ENCODE measurements at regions not wholly inside any gene's neighbourhood (a gene's known extent, or its start where the extent isn't known, plus 50 kb on each side); places are given as distances from the start of the nearest gene placed in this dataset.

DNA sequence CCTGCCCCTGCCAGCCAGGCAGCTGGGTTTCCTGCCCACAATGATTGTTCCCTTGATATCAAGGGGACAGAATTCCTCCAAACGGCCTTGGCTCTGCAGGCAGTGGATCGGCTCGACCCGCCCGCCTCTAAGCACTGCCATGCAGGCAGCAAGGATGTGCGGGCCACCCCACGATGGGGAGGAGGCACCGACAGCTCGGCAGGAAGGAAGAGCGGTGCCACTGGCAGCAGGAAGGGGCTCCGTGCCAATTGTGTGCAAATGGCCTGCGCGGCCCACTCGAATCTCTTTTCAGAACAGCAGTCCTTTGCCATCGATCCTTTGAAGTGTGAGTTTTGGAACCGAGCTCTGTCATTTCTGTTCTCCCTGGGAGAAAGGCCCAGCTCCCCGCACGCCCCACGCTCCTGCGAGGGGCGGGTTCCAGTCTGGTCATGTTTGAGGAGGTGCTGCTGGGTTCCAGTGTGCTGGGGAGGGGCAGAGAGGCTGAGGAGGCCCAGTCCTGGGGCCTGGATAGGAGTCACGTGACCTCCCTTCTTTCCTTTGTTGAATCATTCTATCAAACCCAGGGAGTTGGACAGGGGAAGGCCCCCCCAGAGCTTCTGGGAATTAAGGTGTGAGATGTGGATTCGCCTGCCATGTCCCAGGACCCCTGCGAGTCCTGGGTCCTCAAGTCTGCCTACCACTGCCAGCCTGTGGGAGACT, 406.0 kb downstream of the CTTN start:
- Histone ChIP-seq H3K27ac (ENCODE audit: poor library complexity, severe bottlenecking) (no peak overlapping the region), H3K36me3 (ENCODE audit: low read depth) (no peaks in the 10 kb centered on the region), H3K9me3 (ENCODE audit: severe bottlenecking) (no peaks in the 10 kb centered on the region), H3K4me3 (ENCODE audit: severe bottlenecking) (no peak overlapping the region), H3K27me3 (ENCODE audit: insufficient read depth, poor library complexity, severe bottlenecking) (no peaks in the 10 kb centered on the region), H3K4me1 (ENCODE audit: insufficient read depth, poor library complexity, severe bottlenecking) (no peaks in the 10 kb centered on the region)
- DNase-seq (ENCODE audit: low spot score) (no peak), ATAC-seq (ENCODE audit: low read depth) (no peak)
- no peak for TF ChIP-seq CTCF (IDR thresholded peaks at IDR 0.05; ENCODE audit: poor library complexity, severe bottlenecking)

DNA sequence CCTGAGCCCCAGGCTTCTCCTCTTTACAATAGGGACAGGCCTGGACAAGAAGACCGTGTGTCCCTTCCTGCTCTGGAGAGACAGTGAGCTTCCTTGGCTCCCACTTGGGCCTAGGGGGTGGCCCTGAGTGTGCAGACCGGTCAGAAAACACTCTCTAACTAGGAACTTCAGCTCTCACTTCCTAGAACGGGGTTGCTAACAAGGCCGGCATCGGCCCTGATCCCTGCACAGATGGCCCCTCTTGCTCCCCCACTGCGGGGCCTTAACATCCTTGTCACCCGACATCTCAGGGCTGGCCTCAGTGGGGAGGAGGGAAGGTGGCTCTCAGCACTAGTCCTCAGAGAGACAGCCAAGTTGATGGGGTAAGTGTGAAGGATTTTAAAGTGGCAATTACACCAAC, 406.9 kb downstream of the CTTN start:
- Histone ChIP-seq H3K27me3 (ENCODE audit: insufficient read depth, poor library complexity, severe bottlenecking) (no peaks in the 10 kb centered on the region), H3K27ac (ENCODE audit: poor library complexity, severe bottlenecking) (no peak overlapping the region), H3K9me3 (ENCODE audit: severe bottlenecking) (no peaks in the 10 kb centered on the region), H3K4me3 (ENCODE audit: severe bottlenecking) (no peak overlapping the region), H3K4me1 (ENCODE audit: insufficient read depth, poor library complexity, severe bottlenecking) (no peaks in the 10 kb centered on the region), H3K36me3 (ENCODE audit: low read depth) (no peaks in the 10 kb centered on the region)
- ATAC-seq (ENCODE audit: low read depth) (no peak), DNase-seq (ENCODE audit: low spot score) (no peak)
- no peak for TF ChIP-seq CTCF (IDR thresholded peaks at IDR 0.05; ENCODE audit: poor library complexity, severe bottlenecking)

GRCh38 chr11:70805971-70806370, 407.6 kb downstream of the CTTN start:
- Histone ChIP-seq H3K4me3 (ENCODE audit: severe bottlenecking) (no peak overlapping the region), H3K27ac (ENCODE audit: poor library complexity, severe bottlenecking) (no peak overlapping the region), H3K36me3 (ENCODE audit: low read depth) (no peaks in the 10 kb centered on the region), H3K4me1 (ENCODE audit: insufficient read depth, poor library complexity, severe bottlenecking) (no peaks in the 10 kb centered on the region), H3K27me3 (ENCODE audit: insufficient read depth, poor library complexity, severe bottlenecking) (no peaks in the 10 kb centered on the region), H3K9me3 (ENCODE audit: severe bottlenecking) (no peaks in the 10 kb centered on the region)
- TF ChIP-seq CTCF (IDR thresholded peaks at IDR 0.05; ENCODE audit: poor library complexity, severe bottlenecking), result no peak
- ATAC-seq (ENCODE audit: low read depth) (no peak), DNase-seq (ENCODE audit: low spot score) (no peak)

DNA sequence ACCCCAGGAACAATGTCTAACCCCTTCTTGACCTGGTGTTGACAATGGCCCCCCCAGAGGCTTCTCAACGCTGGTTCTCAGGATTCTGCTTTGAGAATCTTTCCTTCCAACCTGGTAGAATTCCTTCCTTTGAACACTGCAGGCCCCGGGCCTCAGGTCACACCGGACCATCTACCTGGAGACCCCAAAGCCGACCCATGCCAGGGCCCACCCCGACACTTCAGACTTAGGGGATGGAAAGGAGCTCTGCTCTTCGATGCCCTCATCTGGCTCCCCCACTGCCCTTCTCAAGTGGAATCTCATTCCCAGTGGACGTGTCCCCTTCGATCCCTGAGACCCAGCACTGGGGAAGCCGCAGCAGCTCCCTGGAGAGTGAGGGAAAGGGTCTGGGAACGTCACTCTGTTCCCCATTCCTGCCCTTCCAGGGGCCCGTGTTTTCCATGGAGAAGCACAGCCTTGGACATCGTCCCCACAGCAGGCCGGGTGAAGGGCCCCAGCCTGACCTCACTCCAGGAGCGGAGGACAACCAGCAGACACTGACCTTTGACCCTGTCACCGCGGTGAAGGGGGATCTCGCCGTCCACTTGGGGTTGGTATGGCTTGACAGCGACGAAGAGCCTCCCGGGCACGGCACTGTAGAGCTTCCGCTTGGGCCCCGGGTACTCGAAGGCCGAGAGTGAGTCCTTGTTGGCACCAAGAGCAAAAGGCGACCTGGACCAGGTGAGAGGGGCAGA, 408.3 kb downstream of the CTTN start:
- Histone ChIP-seq H3K9me3 (ENCODE audit: severe bottlenecking) (no peaks in the 10 kb centered on the region), H3K27ac (ENCODE audit: poor library complexity, severe bottlenecking) (no peak overlapping the region), H3K36me3 (ENCODE audit: low read depth) (no peaks in the 10 kb centered on the region), H3K4me1 (ENCODE audit: insufficient read depth, poor library complexity, severe bottlenecking) (no peaks in the 10 kb centered on the region), H3K4me3 (ENCODE audit: severe bottlenecking) (no peak overlapping the region), H3K27me3 (ENCODE audit: insufficient read depth, poor library complexity, severe bottlenecking) (no peaks in the 10 kb centered on the region)
- no peak for TF ChIP-seq CTCF (IDR thresholded peaks at IDR 0.05; ENCODE audit: poor library complexity, severe bottlenecking)
- DNase-seq (ENCODE audit: low spot score) (no peak), ATAC-seq (ENCODE audit: low read depth) (no peak)

GRCh38 chr11:70807195-70807543, 408.8 kb downstream of the CTTN start:
- no peaks in the 10 kb centered on the region for H3K9me3 ChIP-seq (ENCODE audit: severe bottlenecking)
- no peaks in the 10 kb centered on the region for H3K36me3 ChIP-seq (ENCODE audit: low read depth)
- ATAC-seq (ENCODE audit: low read depth) (no peak), DNase-seq (ENCODE audit: low spot score) (no peak)
- no peak overlapping the region for H3K27ac ChIP-seq (ENCODE audit: poor library complexity, severe bottlenecking)
- no peak for TF ChIP-seq CTCF (IDR thresholded peaks at IDR 0.05; ENCODE audit: poor library complexity, severe bottlenecking)
- H3K4me3 ChIP-seq (ENCODE audit: severe bottlenecking), result no peak overlapping the region
- H3K4me1 ChIP-seq (ENCODE audit: insufficient read depth, poor library complexity, severe bottlenecking), result no peaks in the 10 kb centered on the region
- H3K27me3 ChIP-seq (ENCODE audit: insufficient read depth, poor library complexity, severe bottlenecking), result no peaks in the 10 kb centered on the region

Data from RWPE2 (cell line).